ENCODE measurements at regions not wholly inside any gene's neighbourhood (a gene's known extent, or its start where the extent isn't known, plus 50 kb on each side); places are given as distances from the start of the nearest gene placed in this dataset.

DNA sequence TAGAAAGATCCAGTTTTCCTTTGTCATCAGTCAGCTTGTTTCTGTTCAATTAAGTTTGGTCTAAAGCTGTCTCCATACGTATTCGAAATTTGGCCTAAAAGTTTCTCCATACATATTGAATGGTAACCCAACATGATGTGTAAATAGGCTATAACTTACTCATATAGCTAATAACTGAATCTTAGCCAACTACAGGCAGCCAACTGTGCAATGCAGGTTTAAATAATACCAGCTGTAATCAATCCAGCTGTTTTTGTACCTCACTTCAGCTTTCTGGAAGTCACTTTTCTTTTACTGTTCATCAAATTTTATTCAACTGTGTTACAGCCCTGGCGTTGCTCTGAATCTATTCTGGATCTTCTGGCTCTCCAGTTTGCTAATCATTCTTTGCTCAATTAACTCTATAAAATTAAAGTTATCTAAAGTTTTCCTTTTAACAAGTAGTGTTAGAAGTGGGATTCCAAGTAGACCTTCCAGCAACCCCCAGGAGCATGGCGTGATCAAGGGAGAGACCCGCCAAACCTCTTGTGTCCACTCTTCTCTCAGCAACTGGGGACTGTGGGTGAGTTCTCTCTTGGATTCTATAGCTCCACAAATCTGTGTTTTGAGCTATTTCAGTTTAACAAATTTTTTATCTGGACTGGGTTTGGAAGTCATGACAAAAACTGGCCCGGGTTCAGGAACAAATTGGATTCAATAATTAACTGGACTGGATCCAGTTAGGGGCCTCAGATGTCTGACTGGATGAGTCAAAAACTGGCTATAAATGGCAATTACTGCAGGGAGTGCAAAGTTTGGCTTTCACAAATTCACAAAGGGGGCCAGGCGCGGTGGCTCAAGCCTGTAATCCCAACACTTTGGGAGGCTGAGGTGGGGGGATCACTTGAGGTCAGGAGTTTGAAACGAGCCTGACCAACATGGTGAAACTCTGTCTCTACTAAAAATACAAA lies 329.7 kb upstream of the ST6GAL2 start:
- H3K27me3 Mint-ChIP-seq (ENCODE audit: low read depth in 3 of 3), result peaks cover 0 to 1% (median 0%) of the 10 kb centered on the region in 3 donors
- intact Hi-C loops (cut with micrococcal nuclease), result no loop called here
- TF ChIP-seq, protein P1, sequence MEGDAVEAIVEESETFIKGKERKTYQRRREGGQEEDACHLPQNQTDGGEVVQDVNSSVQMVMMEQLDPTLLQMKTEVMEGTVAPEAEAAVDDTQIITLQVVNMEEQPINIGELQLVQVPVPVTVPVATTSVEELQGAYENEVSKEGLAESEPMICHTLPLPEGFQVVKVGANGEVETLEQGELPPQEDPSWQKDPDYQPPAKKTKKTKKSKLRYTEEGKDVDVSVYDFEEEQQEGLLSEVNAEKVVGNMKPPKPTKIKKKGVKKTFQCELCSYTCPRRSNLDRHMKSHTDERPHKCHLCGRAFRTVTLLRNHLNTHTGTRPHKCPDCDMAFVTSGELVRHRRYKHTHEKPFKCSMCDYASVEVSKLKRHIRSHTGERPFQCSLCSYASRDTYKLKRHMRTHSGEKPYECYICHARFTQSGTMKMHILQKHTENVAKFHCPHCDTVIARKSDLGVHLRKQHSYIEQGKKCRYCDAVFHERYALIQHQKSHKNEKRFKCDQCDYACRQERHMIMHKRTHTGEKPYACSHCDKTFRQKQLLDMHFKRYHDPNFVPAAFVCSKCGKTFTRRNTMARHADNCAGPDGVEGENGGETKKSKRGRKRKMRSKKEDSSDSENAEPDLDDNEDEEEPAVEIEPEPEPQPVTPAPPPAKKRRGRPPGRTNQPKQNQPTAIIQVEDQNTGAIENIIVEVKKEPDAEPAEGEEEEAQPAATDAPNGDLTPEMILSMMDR (IDR thresholded peaks at IDR 0.05), result no peak
- no peak overlapping the region for H3K4me3 ChIP-seq (replicated peaks in 1 of 3; ENCODE audit: low read depth in 2 of 3, low read length in 3 of 3)
- WGBS (ENCODE audit: insufficient coverage), result 100% methylated on average over 1 of the region's 9 CpGs
- H3K27ac Mint-ChIP-seq, result no peak overlapping the region
- H3K36me3 ChIP-seq (replicated peaks in 1 of 2; ENCODE audit: control insufficient read depth in 1 of 2, insufficient read depth in 2 of 2, low read length in 2 of 2), result no peaks in the 10 kb centered on the region
- H3K9me3 Mint-ChIP-seq, result peaks cover 6 to 21% (median 9%) of the 10 kb centered on the region in 7 donors
- H3K9me3 ChIP-seq (replicated peaks in 1 of 2; ENCODE audit: control insufficient read depth in 1 of 2, insufficient read depth in 1 of 2, low read length in 2 of 2), result peaks cover 4 to 9% of the 10 kb centered on the region in 2 donors
- no peaks in the 10 kb centered on the region for H4K20me1 ChIP-seq (ENCODE audit: insufficient read depth, low read length)
- no peaks in the 10 kb centered on the region for H3K27me3 ChIP-seq (ENCODE audit: control insufficient read depth in 2 of 2, insufficient read depth in 2 of 2, low read length in 2 of 2)
- H3K27ac ChIP-seq (ENCODE audit: low read depth in 1 of 2, low read length in 2 of 2), result no peak overlapping the region
- no peaks in the 10 kb centered on the region for H3K4me1 ChIP-seq (ENCODE audit: control insufficient read depth in 1 of 2, insufficient read depth in 2 of 2, low read length in 2 of 2)
- DNase-seq, result no peak
- H3K4me2 ChIP-seq (replicated peaks; ENCODE audit: extremely low read depth, low read length, poor library complexity, severe bottlenecking), result no peak overlapping the region
- H3K36me3 Mint-ChIP-seq, result no peaks in the 10 kb centered on the region
- no peak overlapping the region for H3K9ac ChIP-seq (ENCODE audit: insufficient read depth, low read length, poor library complexity, severe bottlenecking)
- H3K4me3 Mint-ChIP-seq, result no peak overlapping the region
- no peaks in the 10 kb centered on the region for H3K79me2 ChIP-seq (ENCODE audit: insufficient read depth, low read length)
- H3K4me1 Mint-ChIP-seq, result no peaks in the 10 kb centered on the region
- no peak overlapping the region for H2AFZ ChIP-seq (ENCODE audit: insufficient read depth, low read depth, low read length, poor library complexity, severe bottlenecking)

DNA sequence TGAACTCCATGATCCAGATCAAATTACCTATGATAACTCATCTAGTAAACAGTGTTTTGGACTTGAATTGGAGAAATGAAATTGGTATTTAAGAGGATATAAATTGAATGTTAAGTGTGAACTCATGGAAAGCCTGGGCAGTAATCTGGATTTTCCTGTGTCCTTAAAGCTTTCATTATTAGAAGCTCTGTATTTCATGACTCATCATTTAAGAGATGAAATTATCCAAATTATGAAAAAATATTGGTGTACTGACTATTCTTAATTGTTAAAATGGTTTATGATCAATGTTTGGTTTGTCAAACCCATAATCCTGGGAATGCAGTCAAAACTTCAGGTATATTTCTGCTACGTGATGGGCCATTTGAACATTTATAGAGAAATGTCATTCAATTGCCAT lies 332.2 kb upstream of the ST6GAL2 start:
- H3K4me2 ChIP-seq (replicated peaks; ENCODE audit: extremely low read depth, low read length, poor library complexity, severe bottlenecking), result no peak overlapping the region
- H3K27ac ChIP-seq (ENCODE audit: low read depth in 1 of 2, low read length in 2 of 2), result no peak overlapping the region
- TF ChIP-seq, protein P1 (IDR thresholded peaks at IDR 0.05), result no peak
- intact Hi-C loops (cut with micrococcal nuclease), result no loop called here
- Mint-ChIP-seq H3K9me3 (peaks cover 4 to 22% (median 10%) of the 10 kb centered on the region in 7 donors), H3K4me3 (no peak overlapping the region), H3K27me3 (ENCODE audit: low read depth in 3 of 3) (peaks cover 0 to 1% (median 0%) of the 10 kb centered on the region in 3 donors), H3K4me1 (no peaks in the 10 kb centered on the region), H3K36me3 (no peaks in the 10 kb centered on the region), H3K27ac (no peak overlapping the region)
- H3K4me1 ChIP-seq (ENCODE audit: control insufficient read depth in 1 of 2, insufficient read depth in 2 of 2, low read length in 2 of 2), result no peaks in the 10 kb centered on the region
- H2AFZ ChIP-seq (ENCODE audit: insufficient read depth, low read depth, low read length, poor library complexity, severe bottlenecking), result no peak overlapping the region
- no peak overlapping the region for H3K4me3 ChIP-seq (replicated peaks in 1 of 3; ENCODE audit: low read depth in 2 of 3, low read length in 3 of 3)
- H3K79me2 ChIP-seq (ENCODE audit: insufficient read depth, low read length), result no peaks in the 10 kb centered on the region
- no CpG with 5 or more reads among the region's 1 CpG for WGBS (ENCODE audit: insufficient coverage)
- no peak for DNase-seq
- no peaks in the 10 kb centered on the region for H4K20me1 ChIP-seq (ENCODE audit: insufficient read depth, low read length)
- peaks cover 4 to 12% of the 10 kb centered on the region in 2 donors for H3K9me3 ChIP-seq (replicated peaks in 1 of 2; ENCODE audit: control insufficient read depth in 1 of 2, insufficient read depth in 1 of 2, low read length in 2 of 2)
- H3K27me3 ChIP-seq (ENCODE audit: control insufficient read depth in 2 of 2, insufficient read depth in 2 of 2, low read length in 2 of 2), result no peaks in the 10 kb centered on the region
- no peak overlapping the region for H3K9ac ChIP-seq (ENCODE audit: insufficient read depth, low read length, poor library complexity, severe bottlenecking)
- H3K36me3 ChIP-seq (replicated peaks in 1 of 2; ENCODE audit: control insufficient read depth in 1 of 2, insufficient read depth in 2 of 2, low read length in 2 of 2), result no peaks in the 10 kb centered on the region

Measured in CD14-positive monocyte (primary cell).